NCI-H748 (cell line): ENCODE measurements at regions not wholly inside any gene's neighbourhood (a gene's known extent, or its start where the extent isn't known, plus 50 kb on each side); places are given as distances from the start of the nearest gene placed in this dataset.

Experiments used
- DNase-seq: peaks from one replicate; lab custom pipeline; 2025; ENCODE audit not compliant: unreplicated experiment; lab: John Stamatoyannopoulos, UW

- DNase-seq: no peak
Observed at GRCh38 chr21:26225046-26225445, 54.5 kb upstream of the APP start.

- no peak for DNase-seq
Observed at GRCh38 chr21:26224366-26224765, 53.8 kb upstream of the APP start.
